ENCODE measurements at regions not wholly inside any gene's neighbourhood (a gene's known extent, or its start where the extent isn't known, plus 50 kb on each side); places are given as distances from the start of the nearest gene placed in this dataset.
A peak's percentile ranks its signal among the peaks of the same experiment; 100 is the strongest.

GRCh38 chr6:4327841-4328240 is 192.5 kb upstream of the ECI2 start:
- no peak for DNase-seq (ENCODE audit: low read depth in 2 of 2)

- no peak for DNase-seq (ENCODE audit: low read depth in 2 of 2)
Measured at GRCh38 chr6:4324746-4325145, 189.4 kb upstream of the ECI2 start.

GRCh38 chr6:4323322-4323721 is 187.9 kb upstream of the ECI2 start:
- no peak for DNase-seq (ENCODE audit: low read depth in 2 of 2)

- DNase-seq (ENCODE audit: low read depth in 2 of 2), result no peak
Measured at GRCh38 chr6:4322846-4323309, 187.5 kb upstream of the ECI2 start.

- DNase-seq (ENCODE audit: low read depth in 2 of 2), result no peak
Measured at GRCh38 chr6:4322134-4322845, 186.9 kb upstream of the ECI2 start.

- peak; percentile 94 to 96 for DNase-seq (ENCODE audit: low read depth in 2 of 2)
Measured at GRCh38 chr6:4320860-4321259, 185.5 kb upstream of the ECI2 start.

- DNase-seq (ENCODE audit: low read depth in 2 of 2), result peak; percentile 54 to 57
Measured at GRCh38 chr6:4319981-4320683, 184.8 kb upstream of the ECI2 start.

- DNase-seq (ENCODE audit: low read depth in 2 of 2), result no peak
Measured at GRCh38 chr6:4318321-4318720, 182.9 kb upstream of the ECI2 start.

GRCh38 chr6:4316867-4317400 is 181.6 kb upstream of the ECI2 start:
- peak; percentile 73 to 77 for DNase-seq (ENCODE audit: low read depth in 2 of 2)

GRCh38 chr6:4314201-4314707 is 178.9 kb upstream of the ECI2 start:
- no peak for DNase-seq (ENCODE audit: low read depth in 2 of 2)

GRCh38 chr6:4313044-4313686 is 177.8 kb upstream of the ECI2 start:
- peak; percentile 87 to 88 for DNase-seq (ENCODE audit: low read depth in 2 of 2)

- no peak for DNase-seq (ENCODE audit: low read depth in 2 of 2)
Measured at GRCh38 chr6:4311976-4312860, 176.8 kb upstream of the ECI2 start.

- DNase-seq (ENCODE audit: low read depth in 2 of 2), result no peak
Measured at GRCh38 chr6:4309540-4309939, 174.2 kb upstream of the ECI2 start.

GRCh38 chr6:4308364-4308763 is 173.0 kb upstream of the ECI2 start:
- no peak for DNase-seq (ENCODE audit: low read depth in 2 of 2)

- no peak for DNase-seq (ENCODE audit: low read depth in 2 of 2)
Measured at GRCh38 chr6:4304927-4305455, 169.6 kb upstream of the ECI2 start.

- DNase-seq (ENCODE audit: low read depth in 2 of 2), result no peak
Measured at GRCh38 chr6:4303638-4304037, 168.3 kb upstream of the ECI2 start.

- no peak for DNase-seq (ENCODE audit: low read depth in 2 of 2)
Measured at GRCh38 chr6:4302524-4302923, 167.1 kb upstream of the ECI2 start.

GRCh38 chr6:4301871-4302270 is 166.5 kb upstream of the ECI2 start:
- no peak for DNase-seq (ENCODE audit: low read depth in 2 of 2)

- DNase-seq (ENCODE audit: low read depth in 2 of 2), result no peak
Measured at GRCh38 chr6:4300917-4301316, 165.5 kb upstream of the ECI2 start.

- DNase-seq (ENCODE audit: low read depth in 2 of 2), result no peak
Measured at GRCh38 chr6:4299476-4299875, 164.1 kb upstream of the ECI2 start.

- DNase-seq (ENCODE audit: low read depth in 2 of 2), result no peak
Measured at GRCh38 chr6:4297348-4297747, 162.0 kb upstream of the ECI2 start.

Data from fibroblast of skin of left quadriceps (primary cell).